ENCODE measurements at regions not wholly inside any gene's neighbourhood (a gene's known extent, or its start where the extent isn't known, plus 50 kb on each side); places are given as distances from the start of the nearest gene placed in this dataset.

- H3K27ac ChIP-seq (ENCODE audit: extremely low read depth, low read depth, low read length): no peak overlapping the region
- no peaks in the 10 kb centered on the region for H3K9me3 ChIP-seq (ENCODE audit: control insufficient read depth, insufficient read depth, low read depth, low read length)
- TF ChIP-seq ZSCAN18 (tag by site-specific recombination; IDR thresholded peaks at IDR 0.05) (no peak), ZBTB21 (tag by site-specific recombination; IDR thresholded peaks at IDR 0.05) (no peak), ZNF114 (tag by site-specific recombination; IDR thresholded peaks at IDR 0.05) (no peak), ZNF302 (tag by site-specific recombination; IDR thresholded peaks at IDR 0.05; ENCODE audit: low read depth) (no peak)
- CTCF ChIA-PET: no interaction called here
- POLR2A ChIA-PET: no interaction called here
- H3K4me1 ChIP-seq (ENCODE audit: control insufficient read depth, insufficient read depth, low read length): peaks cover under 1% of the 10 kb centered on the region; the same call in 1 of the 2 replicates
- no peaks in the 10 kb centered on the region for H3K36me3 ChIP-seq (ENCODE audit: control insufficient read depth in 2 of 2, insufficient read depth in 1 of 2, low read length in 2 of 2)
- no peak overlapping the region for H3K4me3 ChIP-seq (ENCODE audit: low read depth, low read length)
Measured at GRCh38 chr5:67409126-67409777, 212.7 kb upstream of the CD180 start.

- no peak overlapping the region for H3K27ac ChIP-seq (ENCODE audit: extremely low read depth, low read depth, low read length)
- no peaks in the 10 kb centered on the region for H3K9me3 ChIP-seq (ENCODE audit: control insufficient read depth, insufficient read depth, low read depth, low read length)
- no peak for TF ChIP-seq ZNF140 (tag by site-specific recombination; IDR thresholded peaks at IDR 0.05)
- TF ChIP-seq KLF16 (tag by site-specific recombination; IDR thresholded peaks at IDR 0.05): no peak
- TF ChIP-seq ZNF654 (tag by site-specific recombination; IDR thresholded peaks at IDR 0.05; ENCODE audit: low read depth): no peak
- TF ChIP-seq ZSCAN5A (tag by site-specific recombination; IDR thresholded peaks at IDR 0.05): no peak
- TF ChIP-seq ZBTB8A (tag by site-specific recombination; IDR thresholded peaks at IDR 0.05): no peak
- TF ChIP-seq TCF7L2 (IDR thresholded peaks at IDR 0.05; ENCODE audit: borderline replicate concordance, low read depth, low read length): no peak
- no peak for TF ChIP-seq ZNF600 (tag by site-specific recombination; IDR thresholded peaks at IDR 0.05)
- no peak for TF ChIP-seq INSM2 (tag by site-specific recombination; IDR thresholded peaks at IDR 0.05)
- no peak for TF ChIP-seq ZNF26 (tag by site-specific recombination; IDR thresholded peaks at IDR 0.05)
- no peak for TF ChIP-seq ZSCAN16 (tag by site-specific recombination; IDR thresholded peaks at IDR 0.05)
- no peak for TF ChIP-seq ZBTB44 (tag by site-specific recombination; IDR thresholded peaks at IDR 0.05)
- no peak for TF ChIP-seq GLI2 (tag by site-specific recombination; IDR thresholded peaks at IDR 0.05; ENCODE audit: borderline replicate concordance, low read depth)
- TF ChIP-seq REPIN1 (tag by site-specific recombination; IDR thresholded peaks at IDR 0.05; ENCODE audit: low read depth): no peak
- peaks cover 3% of the 10 kb centered on the region; the same call in 1 of the 2 replicates for H3K4me1 ChIP-seq (ENCODE audit: control insufficient read depth, insufficient read depth, low read length)
- ChIA-PET CTCF (no interaction called here), POLR2A (no interaction called here)
- no peak overlapping the region for H3K4me3 ChIP-seq (ENCODE audit: low read depth, low read length)
- H3K36me3 ChIP-seq (ENCODE audit: control insufficient read depth in 2 of 2, insufficient read depth in 1 of 2, low read length in 2 of 2): no peaks in the 10 kb centered on the region
Measured at GRCh38 chr5:67407979-67408378, 211.4 kb upstream of the CD180 start.

All from HEK293 (cell line).